MCF 10A (cell line): ENCODE measurements at regions not wholly inside any gene's neighbourhood (a gene's known extent, or its start where the extent isn't known, plus 50 kb on each side); places are given as distances from the start of the nearest gene placed in this dataset.
"Not testable (repeated sequence)": the region's sequence is repeated elsewhere in the genome, so short reads cannot be mapped to it uniquely, and the experiment has no call there.

Experiments
- BruUV-seq: library from RNA; stranded (reverse); fragments of 400-500 nt; replicated peaks from 2 replicates; lab custom pipeline; 2021; lab: Mats Ljungman, UMichigan
- CTCF ChIA-PET: fragments of 300-600 bp; sonication (Branson Sonifier 250); formaldehyde crosslinking; extraction: SDS; loops from one replicate; lab custom pipeline; 2021; ENCODE audit warnings: antibody characterized with exemption, inconsistent platforms; lab: Yijun Ruan, JAX
- POLR2A ChIA-PET: fragments of 300-600, 350-650 bp; sonication (Branson Sonifier 250); formaldehyde crosslinking; extraction: SDS; loops from one replicate; lab custom pipeline; 2020; ENCODE audit warnings: antibody characterized with exemption, inconsistent platforms; lab: Yijun Ruan, JAX
- DNase-seq: peaks from one replicate; pipeline ENCODE4 v3.0.0-alpha.2; 2018; ENCODE audit not compliant: unreplicated experiment
- H3K27ac Mint-ChIP-seq: one replicate; pipeline ENCODE4 v1.8.0; 2022; ENCODE audit warnings: mild to moderate bottlenecking, low read depth, mixed read lengths; ENCODE audit not compliant: unreplicated experiment
- H3K27me3 Mint-ChIP-seq: one replicate; pipeline ENCODE4 v1.8.0; 2022; ENCODE audit warnings: mixed read lengths; ENCODE audit not compliant: insufficient read depth, unreplicated experiment
- H3K36me3 Mint-ChIP-seq: one replicate; pipeline ENCODE4 v1.8.0; 2022; ENCODE audit warnings: mild to moderate bottlenecking, moderate library complexity, mixed read lengths; ENCODE audit not compliant: insufficient read depth, unreplicated experiment
- H3K4me1 Mint-ChIP-seq: one replicate; pipeline ENCODE4 v1.8.0; 2022; ENCODE audit warnings: mixed read lengths; ENCODE audit not compliant: insufficient read depth, unreplicated experiment
- H3K4me3 Mint-ChIP-seq: one replicate; pipeline ENCODE4 v1.8.0; 2022; ENCODE audit warnings: mild to moderate bottlenecking, moderate library complexity, mixed read lengths; ENCODE audit not compliant: unreplicated experiment
- H3K9me3 Mint-ChIP-seq: one replicate; pipeline ENCODE4 v1.8.0; 2022; ENCODE audit warnings: mixed read lengths; ENCODE audit not compliant: unreplicated experiment
- CTCF ChIP-seq: fragments of 200-600 bp; IDR thresholded peaks from one replicate; pipeline ENCODE4 v1.8.0; 2022; ENCODE audit warnings: antibody characterized with exemption, mild to moderate bottlenecking; ENCODE audit not compliant: unreplicated experiment
- intact Hi-C: fragments of 100-400 bp; cut with micrococcal nuclease; formaldehyde crosslinking; loops from 2 replicates; pipeline ENCODE4 v1.14.1; 2022

DNA sequence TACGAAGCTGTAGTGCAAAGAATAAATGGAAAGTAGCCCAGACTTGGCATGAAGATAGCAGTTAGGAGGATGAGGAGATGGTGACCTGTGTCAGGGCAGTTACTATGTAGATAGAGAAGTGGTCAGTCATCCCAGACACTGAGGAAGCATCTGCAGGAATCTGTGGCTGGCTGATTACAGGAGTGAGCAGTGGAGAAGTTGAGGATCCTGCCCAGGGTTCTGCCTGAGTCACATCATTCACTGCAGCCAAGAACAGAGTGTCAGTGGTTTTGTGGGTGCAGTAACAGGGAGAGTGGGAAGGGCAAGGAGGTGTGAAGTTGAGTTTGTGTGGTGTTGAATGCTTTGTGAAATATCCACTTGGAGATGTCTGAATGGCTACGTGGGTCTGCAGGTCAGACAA is 676.4 kb upstream of the NRP1 start:
- CTCF ChIA-PET, result no interaction called here
- H3K27ac Mint-ChIP-seq, result no peak overlapping the region
- no peaks in the 10 kb centered on the region for H3K4me1 Mint-ChIP-seq
- H3K4me3 Mint-ChIP-seq, result no peak overlapping the region
- no peak for DNase-seq
- POLR2A ChIA-PET, result no interaction called here
- no TSS peak for BruUV-seq
- no peaks in the 10 kb centered on the region for H3K27me3 Mint-ChIP-seq
- no peaks in the 10 kb centered on the region for H3K36me3 Mint-ChIP-seq
- intact Hi-C loops, result no loop called here
- no peak for TF ChIP-seq CTCF
- peaks cover 8% of the 10 kb centered on the region for H3K9me3 Mint-ChIP-seq

DNA sequence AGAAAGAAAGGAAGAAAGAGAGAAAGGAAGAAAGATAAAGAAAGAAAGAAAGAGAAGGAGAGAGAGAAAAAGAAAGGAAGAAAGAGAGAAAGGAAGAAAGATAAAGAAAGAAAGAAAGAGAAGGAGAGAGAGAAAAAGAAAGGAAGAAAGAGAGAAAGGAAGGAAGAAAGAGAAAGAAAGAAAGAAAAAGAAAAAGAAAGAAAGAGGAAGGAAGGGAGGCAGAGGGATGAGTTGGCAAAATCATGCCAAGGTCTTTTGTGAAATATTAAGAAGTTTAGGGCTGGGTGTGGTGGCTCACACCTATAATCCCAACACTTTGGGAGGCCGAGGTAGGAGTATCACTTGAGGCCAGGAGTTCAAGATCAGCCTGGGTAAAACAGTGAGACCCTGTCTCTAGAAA is 675.8 kb upstream of the NRP1 start:
- DNase-seq, BruUV-seq, CTCF ChIA-PET, H3K36me3 Mint-ChIP-seq, H3K27me3 Mint-ChIP-seq, H3K4me1 Mint-ChIP-seq, H3K9me3 Mint-ChIP-seq, intact Hi-C loops, POLR2A ChIA-PET, H3K4me3 Mint-ChIP-seq, H3K27ac Mint-ChIP-seq: not testable (repeated sequence)

GRCh38 chr10:34008656-34009055 is 674.2 kb upstream of the NRP1 start:
- TF ChIP-seq CTCF, result no peak
- CTCF ChIA-PET, result no interaction called here
- no peaks in the 10 kb centered on the region for H3K4me1 Mint-ChIP-seq
- intact Hi-C loops, result no loop called here
- no peak overlapping the region for H3K4me3 Mint-ChIP-seq
- H3K36me3 Mint-ChIP-seq, result no peaks in the 10 kb centered on the region
- H3K27me3 Mint-ChIP-seq, result no peaks in the 10 kb centered on the region
- H3K27ac Mint-ChIP-seq, result no peak overlapping the region
- DNase-seq, result no peak
- H3K9me3 Mint-ChIP-seq, result peaks cover 8% of the 10 kb centered on the region
- POLR2A ChIA-PET, result interaction anchor here (0.5 kb wide), 1 partner anchor 40 kb away, joined by 3 read pairs; no protein-coding TSS in a partner anchor
- no TSS peak for BruUV-seq

GRCh38 chr10:34006471-34006870 is 672.0 kb upstream of the NRP1 start:
- ChIA-PET POLR2A (no interaction called here), CTCF (interaction anchor here (0.7 to 0.9 kb wide), 2 partner anchors 23 to 31 kb away, joined by 3 to 4 read pairs; no protein-coding TSS in a partner anchor)
- Mint-ChIP-seq H3K27ac (no peak overlapping the region), H3K4me1 (no peaks in the 10 kb centered on the region), H3K27me3 (no peaks in the 10 kb centered on the region), H3K36me3 (no peaks in the 10 kb centered on the region), H3K4me3 (no peak overlapping the region), H3K9me3 (no peaks in the 10 kb centered on the region)
- intact Hi-C loops, result no loop called here
- DNase-seq, result no peak
- TF ChIP-seq CTCF, result no peak
- BruUV-seq, result no TSS peak

GRCh38 chr10:34003561-34003960 is 669.1 kb upstream of the NRP1 start:
- no peaks in the 10 kb centered on the region for H3K4me1 Mint-ChIP-seq
- ChIA-PET POLR2A (no interaction called here), CTCF (no interaction called here)
- H3K27ac Mint-ChIP-seq, result no peak overlapping the region
- H3K36me3 Mint-ChIP-seq, result no peaks in the 10 kb centered on the region
- H3K4me3 Mint-ChIP-seq, result no peak overlapping the region
- BruUV-seq, result no TSS peak
- H3K9me3 Mint-ChIP-seq, result no peaks in the 10 kb centered on the region
- DNase-seq, result no peak
- H3K27me3 Mint-ChIP-seq, result no peaks in the 10 kb centered on the region
- intact Hi-C loops, result no loop called here
- TF ChIP-seq CTCF, result no peak
